GM19455 (cell line): ENCODE measurements at regions not wholly inside any gene's neighbourhood (a gene's known extent, or its start where the extent isn't known, plus 50 kb on each side); places are given as distances from the start of the nearest gene placed in this dataset.

Experiments
- ATAC-seq: cut with Tn5 transposase; IDR thresholded peaks from one replicate; pipeline ENCODE4 v1.9.1; 2021; ENCODE audit not compliant: unreplicated experiment

GRCh38 chr9:36728651-36729520 lies 156.2 kb downstream of the MELK start:
- ATAC-seq = no peak

GRCh38 chr9:36729906-36730305 lies 157.2 kb downstream of the MELK start:
- ATAC-seq = no peak

GRCh38 chr9:36730414-36730813 lies 157.7 kb downstream of the MELK start:
- ATAC-seq = no peak

DNA sequence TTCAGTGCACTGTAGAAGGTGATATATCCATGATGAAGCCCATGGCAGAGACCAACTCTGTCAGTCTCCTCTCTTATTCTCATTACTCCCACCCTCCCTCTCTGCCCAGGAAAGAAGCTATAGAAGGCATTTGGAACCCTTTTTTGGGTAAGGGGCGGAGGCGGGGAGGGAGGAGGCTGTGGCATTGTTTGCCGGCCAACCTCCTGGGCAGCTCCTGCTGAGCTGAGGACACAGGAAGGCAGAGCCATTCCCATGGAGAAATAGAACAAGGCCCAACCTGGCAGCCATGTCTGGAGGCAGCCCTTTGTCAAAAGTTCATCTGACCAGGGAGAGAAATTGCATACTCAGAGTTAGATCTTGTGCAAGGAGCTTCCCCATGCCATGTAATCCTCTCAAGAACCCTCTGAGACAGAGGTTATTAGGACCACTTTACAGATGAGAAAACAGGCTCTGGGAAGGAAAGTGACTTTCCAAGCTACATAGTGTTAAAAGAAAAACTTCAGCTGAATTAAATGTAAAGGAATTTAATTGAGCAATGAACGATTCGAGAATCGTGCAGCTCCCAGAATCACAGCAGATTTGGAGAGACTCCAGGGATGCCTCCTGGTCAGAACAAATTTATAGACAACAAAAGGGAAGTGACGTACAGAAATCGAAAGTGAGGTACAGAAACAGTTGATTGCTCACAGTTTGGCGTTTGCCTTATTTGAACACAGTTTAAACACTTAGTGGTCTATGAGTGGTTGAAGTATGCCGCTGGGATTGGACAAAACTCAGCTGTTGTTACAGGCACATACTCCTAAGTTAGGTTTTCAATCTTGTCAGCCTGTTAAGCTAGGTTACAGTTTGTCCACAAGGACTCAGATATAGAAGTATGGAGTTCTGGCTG lies 158.6 kb downstream of the MELK start:
- ATAC-seq = no peak

- no peak for ATAC-seq
Measured at GRCh38 chr9:36734737-36735136, 162.0 kb downstream of the MELK start.

- ATAC-seq = no peak
Measured at GRCh38 chr9:36736648-36737047, 164.0 kb downstream of the MELK start.

DNA sequence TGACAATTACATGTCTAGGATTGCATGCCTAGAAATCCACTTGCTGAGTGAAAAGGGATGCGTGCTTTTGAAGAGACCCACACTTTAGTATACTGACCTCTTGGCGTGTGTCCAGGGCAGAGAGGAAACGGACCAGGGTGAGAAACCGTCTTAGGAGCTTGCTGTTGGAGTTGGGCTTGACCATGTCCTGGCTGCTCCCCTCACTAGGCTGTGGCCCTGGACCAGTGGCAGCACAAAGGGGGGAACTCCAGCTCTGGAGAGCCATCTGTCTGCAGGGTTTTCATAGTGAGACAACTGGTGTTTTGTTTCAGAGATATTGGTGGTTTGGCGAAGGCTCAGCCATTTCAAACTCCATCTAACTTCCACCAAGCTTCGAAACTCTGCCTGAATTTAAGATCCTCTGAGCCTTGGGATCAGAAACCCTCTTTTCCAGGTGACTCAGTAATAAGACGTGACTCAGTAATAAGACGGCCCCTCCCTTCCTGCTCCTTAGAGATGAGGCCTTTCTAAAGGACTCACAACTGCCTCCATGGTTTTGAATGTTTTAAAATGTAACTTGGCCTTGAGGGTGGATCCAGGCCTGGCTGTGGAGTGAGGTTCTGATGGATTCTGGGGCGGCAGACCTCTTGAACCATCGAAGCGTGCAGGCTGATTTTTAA lies 165.8 kb downstream of the MELK start:
- no peak for ATAC-seq

- ATAC-seq = no peak
Measured at GRCh38 chr9:36739373-36740116, 166.8 kb downstream of the MELK start.

DNA sequence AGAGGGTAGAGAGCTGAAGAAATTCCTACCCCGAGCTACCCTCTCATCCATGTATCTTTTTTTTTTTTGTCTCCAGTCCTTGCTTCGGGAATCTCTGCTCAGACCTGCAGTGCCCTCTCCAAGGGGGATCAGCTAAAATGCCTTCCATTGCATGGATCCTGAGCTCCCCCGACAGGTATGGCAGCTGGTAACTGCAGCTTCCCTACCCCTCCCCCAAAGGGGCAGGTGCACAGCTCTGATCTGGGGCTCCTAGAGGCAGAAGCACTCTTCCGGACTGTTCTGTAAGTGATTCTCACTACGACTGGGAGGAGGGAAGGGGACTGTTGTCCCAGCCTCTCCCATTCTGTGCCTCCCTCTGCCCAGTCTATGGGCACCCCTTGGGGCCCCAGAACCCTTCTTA lies 169.6 kb downstream of the MELK start:
- ATAC-seq = no peak

DNA sequence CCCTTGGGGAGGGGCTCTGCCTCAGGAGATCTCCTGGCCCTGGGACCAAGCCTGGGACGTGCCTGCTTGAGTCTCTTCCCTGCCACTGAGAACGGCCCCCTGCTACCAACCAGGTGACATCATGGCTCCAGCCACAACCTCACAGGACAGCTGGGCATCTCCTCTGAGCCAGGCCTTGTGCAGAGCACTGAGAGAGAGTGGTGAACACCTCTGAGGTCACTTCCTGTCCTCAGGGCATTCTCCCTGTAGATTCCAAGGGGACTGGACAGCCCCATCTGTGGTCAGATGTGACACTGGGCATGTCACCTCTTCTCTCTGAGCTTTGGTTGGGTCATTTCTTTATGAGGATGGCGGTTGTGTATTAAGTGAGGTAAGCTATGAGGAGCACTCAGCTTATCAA lies 172.0 kb downstream of the MELK start:
- ATAC-seq = no peak

DNA sequence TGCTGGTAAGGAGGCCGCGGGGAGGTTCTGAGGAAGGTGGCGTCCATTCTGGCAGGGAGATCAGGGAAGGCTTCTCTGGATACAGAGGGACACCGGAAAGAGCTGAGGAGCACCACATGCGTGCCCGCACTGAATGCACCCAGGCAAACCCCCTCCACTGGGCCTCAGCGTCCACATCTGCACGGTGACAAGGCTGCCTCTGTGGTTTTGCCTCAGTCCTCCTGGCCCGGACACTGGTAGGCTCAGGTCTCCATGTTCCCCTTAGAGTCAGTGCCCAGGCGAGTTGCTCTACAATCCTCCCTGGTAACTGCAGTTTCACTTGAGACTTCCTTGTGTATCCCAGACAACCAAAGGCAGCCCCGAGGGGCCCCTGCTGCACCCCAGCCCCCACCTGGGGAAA lies 173.3 kb downstream of the MELK start:
- ATAC-seq = no peak

DNA sequence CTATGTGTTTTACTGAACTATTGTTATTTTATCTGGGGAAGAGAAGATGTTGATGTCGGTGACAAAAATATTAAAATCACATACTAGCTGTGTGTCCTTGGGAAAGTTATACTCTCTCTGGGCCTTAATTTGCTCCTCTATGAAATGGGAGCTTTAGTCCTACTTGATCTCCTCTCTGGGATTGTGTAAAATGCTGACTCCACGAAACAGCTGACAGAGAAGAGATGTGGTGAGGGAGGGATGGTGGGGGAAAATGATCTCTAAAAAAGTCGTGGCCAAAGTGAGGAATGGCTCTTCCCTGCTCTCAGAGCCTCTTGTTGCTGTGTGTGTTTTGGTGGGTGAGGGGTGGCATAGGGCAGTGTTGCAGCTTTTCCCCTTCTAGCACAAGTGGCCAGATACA lies 173.7 kb downstream of the MELK start:
- ATAC-seq = no peak

DNA sequence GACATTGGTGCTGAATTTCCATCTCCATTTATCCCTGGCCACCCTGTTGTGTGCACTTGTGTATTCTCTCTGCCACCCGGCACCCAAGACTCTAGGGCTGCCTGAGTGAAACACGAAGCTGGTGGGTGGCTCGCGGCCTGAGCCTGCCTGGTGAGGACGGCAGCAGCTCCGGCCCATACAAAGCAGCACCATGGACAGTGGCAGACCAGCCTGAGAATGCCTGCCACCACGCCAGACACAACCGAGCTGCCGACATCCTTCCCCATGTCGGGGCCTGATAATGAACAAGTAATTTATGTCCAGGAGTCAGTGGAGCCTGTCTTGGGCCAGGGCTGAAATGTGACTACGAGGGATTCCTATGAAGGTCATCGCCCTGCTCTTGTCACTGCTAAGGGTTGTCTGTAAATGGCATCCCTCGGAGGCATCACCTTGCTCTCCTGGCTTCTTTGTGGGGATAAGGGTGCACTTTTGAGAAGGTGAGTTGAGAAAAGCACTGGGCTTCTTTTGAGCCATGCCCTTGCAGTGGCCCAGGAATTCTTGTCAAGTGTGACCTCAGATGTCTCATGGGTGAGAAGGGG lies 175.7 kb downstream of the MELK start:
- ATAC-seq = no peak

DNA sequence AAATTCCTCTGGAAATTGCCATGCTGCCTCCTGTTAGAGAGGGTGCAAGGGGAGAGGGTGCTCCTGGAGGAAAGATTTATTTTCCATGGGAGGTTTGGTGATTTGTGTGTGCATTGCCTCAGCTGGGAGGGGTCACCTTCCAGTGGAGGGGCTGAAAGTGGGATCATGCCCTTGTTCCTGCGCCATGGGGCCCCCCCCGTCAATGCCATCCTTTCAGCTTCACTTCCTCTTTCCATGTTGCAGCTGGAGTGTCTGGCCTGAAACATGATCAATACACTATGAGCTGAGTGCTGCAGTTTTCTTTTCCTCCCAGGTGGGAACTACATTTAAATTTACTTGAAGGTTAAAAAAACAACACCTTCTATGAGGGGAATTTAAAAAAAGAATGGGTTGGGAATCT lies 176.8 kb downstream of the MELK start:
- ATAC-seq = no peak

- ATAC-seq = no peak
Measured at GRCh38 chr9:36750630-36751029, 177.9 kb downstream of the MELK start.

- ATAC-seq = no peak
Measured at GRCh38 chr9:36755019-36755418, 182.3 kb downstream of the MELK start.

GRCh38 chr9:36759141-36759540 lies 186.4 kb downstream of the MELK start:
- no peak for ATAC-seq

DNA sequence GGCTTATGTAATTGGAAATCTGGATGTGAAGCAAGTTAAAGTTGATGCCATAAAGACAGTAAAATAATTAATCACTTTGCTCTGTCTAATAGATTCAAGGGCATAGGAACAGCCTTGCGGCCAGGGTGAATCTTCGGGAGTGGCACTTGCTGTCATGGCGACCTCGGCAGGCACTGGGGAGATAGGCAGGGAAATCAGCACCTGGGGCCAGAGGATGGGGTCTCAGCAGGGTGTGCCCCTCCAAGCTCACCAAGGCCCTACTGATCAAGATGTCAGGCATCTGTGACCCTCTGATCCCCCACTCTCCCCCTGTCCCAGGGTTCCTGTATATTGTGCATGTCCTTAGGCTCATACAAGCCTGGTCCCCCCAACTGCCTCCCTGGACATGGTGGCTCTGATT lies 187.3 kb downstream of the MELK start:
- no peak for ATAC-seq

- ATAC-seq = no peak
Measured at GRCh38 chr9:36760667-36761420, 188.1 kb downstream of the MELK start.

GRCh38 chr9:36762958-36763357 lies 190.3 kb downstream of the MELK start:
- ATAC-seq = no peak
